GM12878 (cell line): ENCODE measurements at regions not wholly inside any gene's neighbourhood (a gene's known extent, or its start where the extent isn't known, plus 50 kb on each side); places are given as distances from the start of the nearest gene placed in this dataset.
A peak's percentile ranks its signal among the peaks of the same experiment; 100 is the strongest.

Experiments
- GABPA ChIP-seq: IDR thresholded peaks from 2 replicates; pipeline ENCODE4 v1.6.1; 2014; ENCODE audit warnings: antibody characterized with exemption, low read depth, mild to moderate bottlenecking, inconsistent platforms
- NFYB ChIP-seq: IDR thresholded peaks from 2 replicates; pipeline ENCODE4 v1.6.1; 2011; ENCODE audit warnings: low read depth, mild to moderate bottlenecking, low read length, improper control_type of control experiment, moderate library complexity; ENCODE audit not compliant: insufficient read depth
- POLR2AphosphoS2 ChIP-seq: IDR thresholded peaks from 2 replicates; pipeline ENCODE4 v1.6.1; 2011; ENCODE audit warnings: low read depth, mild to moderate bottlenecking, low read length, improper control_type of control experiment, moderate library complexity
- RAD51 ChIP-seq: fragments of 450-650 bp; IDR thresholded peaks from 2 replicates; pipeline ENCODE4 v1.6.1; 2016; ENCODE audit warnings: moderate library complexity, mild to moderate bottlenecking, inconsistent platforms
- RELA ChIP-seq: fragments of 450-650 bp; IDR thresholded peaks from 2 replicates; pipeline ENCODE4 v1.8.0; 2014; ENCODE audit warnings: borderline replicate concordance; ENCODE audit not compliant: partially characterized antibody
- RUNX3 ChIP-seq: IDR thresholded peaks from 2 replicates; pipeline ENCODE4 v1.6.1; 2012; ENCODE audit warnings: low read length, inconsistent platforms
- SMC3 ChIP-seq: IDR thresholded peaks from 2 replicates; pipeline ENCODE4 v1.6.1; 2011; ENCODE audit warnings: low read length, improper control_type of control experiment, borderline replicate concordance
- TCF12 ChIP-seq: IDR thresholded peaks from 2 replicates; pipeline ENCODE4 v1.6.1; 2011; ENCODE audit warnings: low read depth, mild to moderate bottlenecking, low read length
- YY1 ChIP-seq: IDR thresholded peaks from 2 replicates; pipeline ENCODE4 v1.6.1; 2011; ENCODE audit warnings: low read depth, mild to moderate bottlenecking, low read length
- ZNF207 ChIP-seq: fragments of 450-650 bp; IDR thresholded peaks from 2 replicates; pipeline ENCODE4 v1.6.1; 2014; ENCODE audit warnings: antibody characterized with exemption, mild to moderate bottlenecking, borderline replicate concordance
- ZNF274 ChIP-seq: IDR thresholded peaks from one replicate; pipeline ENCODE4 v1.8.0; 2011; ENCODE audit not compliant: insufficient read length, insufficient read depth
- TF ChIP-seq, protein P1 (sequence below): fragments of 450-650 bp; IDR thresholded peaks from 2 replicates; pipeline ENCODE4 v1.6.1; 2016; ENCODE audit warnings: mild to moderate bottlenecking, moderate library complexity, borderline replicate concordance
- TF ChIP-seq, protein P2 (sequence below): IDR thresholded peaks from 2 replicates; pipeline ENCODE4 v1.6.1; 2012; ENCODE audit warnings: low read length, inconsistent platforms
- TF ChIP-seq, protein P3 (sequence below): fragments of 450-650 bp; formaldehyde crosslinking; IDR thresholded peaks from 2 replicates; pipeline ENCODE4 v1.5.0; 2022; ENCODE audit warnings: mild to moderate bottlenecking, missing genetic modification characterization
- TF ChIP-seq, protein P4 (sequence below): fragments of 450-650 bp; conservative IDR thresholded peaks from 2 replicates; pipeline ENCODE4 v1.6.1; 2017; ENCODE audit warnings: mild to moderate bottlenecking, moderate library complexity
- TF ChIP-seq, protein P5 (sequence below): fragments of 450-650 bp; IDR thresholded peaks from 2 replicates; pipeline ENCODE4 v1.6.1; 2017; ENCODE audit warnings: mild to moderate bottlenecking, low read depth, inconsistent platforms; ENCODE audit not compliant: poor library complexity, severe bottlenecking

DNA sequence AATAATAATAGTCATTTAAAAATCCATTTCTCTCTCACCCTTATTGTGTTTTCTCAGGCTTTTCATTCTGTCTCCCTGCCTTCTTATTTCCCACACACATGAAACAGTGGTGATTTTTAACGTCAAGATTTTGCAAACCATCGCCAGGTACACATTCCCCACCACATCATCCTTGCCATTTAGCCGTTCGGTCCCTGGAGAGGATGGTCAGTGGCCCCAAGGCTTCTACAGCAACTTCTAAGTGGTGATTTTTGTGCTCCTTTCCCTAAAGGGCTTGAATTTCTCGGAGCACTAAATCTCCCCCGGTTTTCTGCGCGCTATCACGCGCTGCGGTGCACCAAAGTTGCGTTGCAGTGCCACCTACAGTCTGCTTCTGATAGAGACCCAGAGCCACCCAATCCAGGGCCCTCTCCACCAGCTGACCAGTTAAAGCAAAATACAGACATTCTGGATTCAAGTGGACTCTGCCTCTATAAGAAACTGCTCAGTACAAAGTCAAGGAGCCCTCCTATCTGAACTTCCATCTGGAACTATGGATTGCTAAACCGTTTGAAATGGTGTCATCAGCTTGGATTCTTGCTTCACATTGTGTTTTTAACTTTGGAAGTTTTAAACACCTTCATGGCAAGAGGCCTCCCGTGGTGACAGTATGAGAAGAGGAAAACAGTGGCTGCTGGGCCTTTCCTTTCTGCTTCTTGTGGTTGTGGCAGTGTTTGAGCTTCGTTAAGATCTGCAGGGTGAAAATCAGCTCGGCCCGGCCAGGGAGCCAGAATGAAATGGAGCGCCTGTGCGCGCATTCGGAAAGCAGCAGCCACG, 234.0 kb downstream of the SPTSSA start (continued):
- TF ChIP-seq, protein P1, sequence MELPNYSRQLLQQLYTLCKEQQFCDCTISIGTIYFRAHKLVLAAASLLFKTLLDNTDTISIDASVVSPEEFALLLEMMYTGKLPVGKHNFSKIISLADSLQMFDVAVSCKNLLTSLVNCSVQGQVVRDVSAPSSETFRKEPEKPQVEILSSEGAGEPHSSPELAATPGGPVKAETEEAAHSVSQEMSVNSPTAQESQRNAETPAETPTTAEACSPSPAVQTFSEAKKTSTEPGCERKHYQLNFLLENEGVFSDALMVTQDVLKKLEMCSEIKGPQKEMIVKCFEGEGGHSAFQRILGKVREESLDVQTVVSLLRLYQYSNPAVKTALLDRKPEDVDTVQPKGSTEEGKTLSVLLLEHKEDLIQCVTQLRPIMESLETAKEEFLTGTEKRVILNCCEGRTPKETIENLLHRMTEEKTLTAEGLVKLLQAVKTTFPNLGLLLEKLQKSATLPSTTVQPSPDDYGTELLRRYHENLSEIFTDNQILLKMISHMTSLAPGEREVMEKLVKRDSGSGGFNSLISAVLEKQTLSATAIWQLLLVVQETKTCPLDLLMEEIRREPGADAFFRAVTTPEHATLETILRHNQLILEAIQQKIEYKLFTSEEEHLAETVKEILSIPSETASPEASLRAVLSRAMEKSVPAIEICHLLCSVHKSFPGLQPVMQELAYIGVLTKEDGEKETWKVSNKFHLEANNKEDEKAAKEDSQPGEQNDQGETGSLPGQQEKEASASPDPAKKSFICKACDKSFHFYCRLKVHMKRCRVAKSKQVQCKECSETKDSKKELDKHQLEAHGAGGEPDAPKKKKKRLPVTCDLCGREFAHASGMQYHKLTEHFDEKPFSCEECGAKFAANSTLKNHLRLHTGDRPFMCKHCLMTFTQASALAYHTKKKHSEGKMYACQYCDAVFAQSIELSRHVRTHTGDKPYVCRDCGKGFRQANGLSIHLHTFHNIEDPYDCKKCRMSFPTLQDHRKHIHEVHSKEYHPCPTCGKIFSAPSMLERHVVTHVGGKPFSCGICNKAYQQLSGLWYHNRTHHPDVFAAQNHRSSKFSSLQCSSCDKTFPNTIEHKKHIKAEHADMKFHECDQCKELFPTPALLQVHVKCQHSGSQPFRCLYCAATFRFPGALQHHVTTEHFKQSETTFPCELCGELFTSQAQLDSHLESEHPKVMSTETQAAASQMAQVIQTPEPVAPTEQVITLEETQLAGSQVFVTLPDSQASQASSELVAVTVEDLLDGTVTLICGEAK = no peak
- no peak for TF ChIP-seq ZNF207
- no peak for TF ChIP-seq POLR2AphosphoS2
- 0 out of 2 replicates have a peak, but pooled peaks have one; percentile 13 for TF ChIP-seq YY1
- TF ChIP-seq SMC3 = peak; percentile 69; the same call in 1 of the 2 replicates
- TF ChIP-seq ZNF274 = no peak
- TF ChIP-seq, protein P2, sequence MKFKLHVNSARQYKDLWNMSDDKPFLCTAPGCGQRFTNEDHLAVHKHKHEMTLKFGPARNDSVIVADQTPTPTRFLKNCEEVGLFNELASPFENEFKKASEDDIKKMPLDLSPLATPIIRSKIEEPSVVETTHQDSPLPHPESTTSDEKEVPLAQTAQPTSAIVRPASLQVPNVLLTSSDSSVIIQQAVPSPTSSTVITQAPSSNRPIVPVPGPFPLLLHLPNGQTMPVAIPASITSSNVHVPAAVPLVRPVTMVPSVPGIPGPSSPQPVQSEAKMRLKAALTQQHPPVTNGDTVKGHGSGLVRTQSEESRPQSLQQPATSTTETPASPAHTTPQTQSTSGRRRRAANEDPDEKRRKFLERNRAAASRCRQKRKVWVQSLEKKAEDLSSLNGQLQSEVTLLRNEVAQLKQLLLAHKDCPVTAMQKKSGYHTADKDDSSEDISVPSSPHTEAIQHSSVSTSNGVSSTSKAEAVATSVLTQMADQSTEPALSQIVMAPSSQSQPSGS = no peak
- TF ChIP-seq, protein P3, sequence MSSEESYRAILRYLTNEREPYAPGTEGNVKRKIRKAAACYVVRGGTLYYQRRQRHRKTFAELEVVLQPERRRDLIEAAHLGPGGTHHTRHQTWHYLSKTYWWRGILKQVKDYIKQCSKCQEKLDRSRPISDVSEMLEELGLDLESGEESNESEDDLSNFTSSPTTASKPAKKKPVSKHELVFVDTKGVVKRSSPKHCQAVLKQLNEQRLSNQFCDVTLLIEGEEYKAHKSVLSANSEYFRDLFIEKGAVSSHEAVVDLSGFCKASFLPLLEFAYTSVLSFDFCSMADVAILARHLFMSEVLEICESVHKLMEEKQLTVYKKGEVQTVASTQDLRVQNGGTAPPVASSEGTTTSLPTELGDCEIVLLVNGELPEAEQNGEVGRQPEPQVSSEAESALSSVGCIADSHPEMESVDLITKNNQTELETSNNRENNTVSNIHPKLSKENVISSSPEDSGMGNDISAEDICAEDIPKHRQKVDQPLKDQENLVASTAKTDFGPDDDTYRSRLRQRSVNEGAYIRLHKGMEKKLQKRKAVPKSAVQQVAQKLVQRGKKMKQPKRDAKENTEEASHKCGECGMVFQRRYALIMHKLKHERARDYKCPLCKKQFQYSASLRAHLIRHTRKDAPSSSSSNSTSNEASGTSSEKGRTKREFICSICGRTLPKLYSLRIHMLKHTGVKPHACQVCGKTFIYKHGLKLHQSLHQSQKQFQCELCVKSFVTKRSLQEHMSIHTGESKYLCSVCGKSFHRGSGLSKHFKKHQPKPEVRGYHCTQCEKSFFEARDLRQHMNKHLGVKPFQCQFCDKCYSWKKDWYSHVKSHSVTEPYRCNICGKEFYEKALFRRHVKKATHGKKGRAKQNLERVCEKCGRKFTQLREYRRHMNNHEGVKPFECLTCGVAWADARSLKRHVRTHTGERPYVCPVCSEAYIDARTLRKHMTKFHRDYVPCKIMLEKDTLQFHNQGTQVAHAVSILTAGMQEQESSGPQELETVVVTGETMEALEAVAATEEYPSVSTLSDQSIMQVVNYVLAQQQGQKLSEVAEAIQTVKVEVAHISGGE = no peak
- TF ChIP-seq RAD51 = 0 out of 2 replicates have a peak, but pooled peaks have one; percentile 24
- TF ChIP-seq TCF12 = no peak
- TF ChIP-seq, protein P4, sequence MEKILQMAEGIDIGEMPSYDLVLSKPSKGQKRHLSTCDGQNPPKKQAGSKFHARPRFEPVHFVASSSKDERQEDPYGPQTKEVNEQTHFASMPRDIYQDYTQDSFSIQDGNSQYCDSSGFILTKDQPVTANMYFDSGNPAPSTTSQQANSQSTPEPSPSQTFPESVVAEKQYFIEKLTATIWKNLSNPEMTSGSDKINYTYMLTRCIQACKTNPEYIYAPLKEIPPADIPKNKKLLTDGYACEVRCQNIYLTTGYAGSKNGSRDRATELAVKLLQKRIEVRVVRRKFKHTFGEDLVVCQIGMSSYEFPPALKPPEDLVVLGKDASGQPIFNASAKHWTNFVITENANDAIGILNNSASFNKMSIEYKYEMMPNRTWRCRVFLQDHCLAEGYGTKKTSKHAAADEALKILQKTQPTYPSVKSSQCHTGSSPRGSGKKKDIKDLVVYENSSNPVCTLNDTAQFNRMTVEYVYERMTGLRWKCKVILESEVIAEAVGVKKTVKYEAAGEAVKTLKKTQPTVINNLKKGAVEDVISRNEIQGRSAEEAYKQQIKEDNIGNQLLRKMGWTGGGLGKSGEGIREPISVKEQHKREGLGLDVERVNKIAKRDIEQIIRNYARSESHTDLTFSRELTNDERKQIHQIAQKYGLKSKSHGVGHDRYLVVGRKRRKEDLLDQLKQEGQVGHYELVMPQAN = no peak
- no peak for TF ChIP-seq RUNX3
- TF ChIP-seq GABPA = no peak
- TF ChIP-seq, protein P5, sequence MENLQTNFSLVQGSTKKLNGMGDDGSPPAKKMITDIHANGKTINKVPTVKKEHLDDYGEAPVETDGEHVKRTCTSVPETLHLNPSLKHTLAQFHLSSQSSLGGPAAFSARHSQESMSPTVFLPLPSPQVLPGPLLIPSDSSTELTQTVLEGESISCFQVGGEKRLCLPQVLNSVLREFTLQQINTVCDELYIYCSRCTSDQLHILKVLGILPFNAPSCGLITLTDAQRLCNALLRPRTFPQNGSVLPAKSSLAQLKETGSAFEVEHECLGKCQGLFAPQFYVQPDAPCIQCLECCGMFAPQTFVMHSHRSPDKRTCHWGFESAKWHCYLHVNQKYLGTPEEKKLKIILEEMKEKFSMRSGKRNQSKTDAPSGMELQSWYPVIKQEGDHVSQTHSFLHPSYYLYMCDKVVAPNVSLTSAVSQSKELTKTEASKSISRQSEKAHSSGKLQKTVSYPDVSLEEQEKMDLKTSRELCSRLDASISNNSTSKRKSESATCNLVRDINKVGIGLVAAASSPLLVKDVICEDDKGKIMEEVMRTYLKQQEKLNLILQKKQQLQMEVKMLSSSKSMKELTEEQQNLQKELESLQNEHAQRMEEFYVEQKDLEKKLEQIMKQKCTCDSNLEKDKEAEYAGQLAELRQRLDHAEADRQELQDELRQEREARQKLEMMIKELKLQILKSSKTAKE = peak; percentile 20
- no peak for TF ChIP-seq NFYB
- TF ChIP-seq RELA = no peak
